Ishikawa (cell line): ENCODE measurements at regions not wholly inside any gene's neighbourhood (a gene's known extent, or its start where the extent isn't known, plus 50 kb on each side); places are given as distances from the start of the nearest gene placed in this dataset.

Experiments used
- CEBPB ChIP-seq: IDR thresholded peaks from 2 replicates; pipeline ENCODE4 v1.6.1; 2012
- CREB1 ChIP-seq: IDR thresholded peaks from 2 replicates; pipeline ENCODE4 v1.6.1; 2012; ENCODE audit warnings: low read depth
- FOXM1 ChIP-seq: IDR thresholded peaks from 2 replicates; pipeline ENCODE4 v1.6.1; 2012; ENCODE audit warnings: low read depth, borderline replicate concordance
- RAD21 ChIP-seq: IDR thresholded peaks from 2 replicates; pipeline ENCODE4 v1.6.1; 2012; ENCODE audit warnings: low read depth
- REST ChIP-seq: IDR thresholded peaks from 2 replicates; pipeline ENCODE4 v1.6.1; 2012; ENCODE audit warnings: low read depth, mild to moderate bottlenecking
- TAF1 ChIP-seq: IDR thresholded peaks from 2 replicates; pipeline ENCODE4 v1.6.1; 2012; ENCODE audit warnings: low read depth, mild to moderate bottlenecking
- TEAD4 ChIP-seq: IDR thresholded peaks from 2 replicates; pipeline ENCODE4 v1.6.1; 2012
- USF1 ChIP-seq: IDR thresholded peaks from 2 replicates; pipeline ENCODE4 v1.6.1; 2012
- YY1 ChIP-seq: IDR thresholded peaks from 2 replicates; pipeline ENCODE4 v1.6.1; 2012; ENCODE audit warnings: low read depth
- ZBTB7A ChIP-seq: IDR thresholded peaks from 2 replicates; pipeline ENCODE4 v1.6.1; 2012; ENCODE audit warnings: low read depth

GRCh38 chr20:60762386-60762785 lies 489.7 kb upstream of the CDH4 start:
- TF ChIP-seq REST: no peak
- TF ChIP-seq RAD21: no peak
- no peak for TF ChIP-seq YY1
- TF ChIP-seq CEBPB: no peak
- no peak for TF ChIP-seq USF1
- TF ChIP-seq TAF1: no peak
- no peak for TF ChIP-seq CREB1
- TF ChIP-seq TEAD4: no peak
- TF ChIP-seq FOXM1: no peak
- no peak for TF ChIP-seq ZBTB7A
